K562 (cell line): ENCODE measurements at regions not wholly inside any gene's neighbourhood (a gene's known extent, or its start where the extent isn't known, plus 50 kb on each side); places are given as distances from the start of the nearest gene placed in this dataset.

ENCODE experiments used
- ATAC-seq: fragments of 200-7000 bp; cut with Tn5 transposase; 3 replicates; pipeline ENCODE4 v1.9.1; 2020; ENCODE audit warnings: moderate library complexity
- BruUV-seq: library from RNA; stranded (reverse); fragments of 400-500 nt; replicated peaks from 2 replicates; lab custom pipeline; 2021; lab: Mats Ljungman, UMichigan
- CTCF ChIA-PET: fragments of 300-600 bp; formaldehyde crosslinking; extraction: SDS; loops from one replicate; lab custom pipeline; 2021; ENCODE audit warnings: low intra/inter-chr PET ratio; lab: Yijun Ruan, JAX
- POLR2A ChIA-PET: fragments of 300-600, 350-650 bp; sonication (Branson Sonifier 250); formaldehyde crosslinking; extraction: SDS; loops from one replicate; lab custom pipeline; 2021; ENCODE audit warnings: antibody characterized with exemption, inconsistent platforms; lab: Yijun Ruan, JAX
- DNase-seq, 4 experiments: peaks; one replicate each; pipeline versions ENCODE4 v3.0.0 to v3.0.0-alpha.2; 2011 to 2018; ENCODE audit warnings: low spot score in 3 of 4, mixed read lengths in 3 of 4; ENCODE audit errors: extremely low read depth in 1 of 4
- FAIRE-seq: peaks from 2 replicates; lab custom pipeline; 2011; peaks lifted over from hg19 to GRCh38; lab: Jason Lieb, UNC
- H2AFZ ChIP-seq: 2 replicates; pipeline ENCODE4 v1.6.0; 2011; ENCODE audit warnings: low read depth, low read length, control low read depth, inconsistent platforms
- H3K27ac ChIP-seq: fragments of 200-600 bp; 3 replicates; pipeline ENCODE4 v1.8.0; 2011; ENCODE audit warnings: low read depth, mild to moderate bottlenecking, control low read depth, inconsistent platforms, low read length, moderate library complexity, mixed read lengths; ENCODE audit errors: extremely low read depth
- H3K27me3 ChIP-seq, 2 experiments: fragments of 300-600 bp in 1 of 2; 2 replicates in 1 of 2; 3 replicates in 1 of 2; pipeline versions ENCODE4 v1.6.0 to v1.8.0; 2011; ENCODE audit warnings: inconsistent platforms in 2 of 2, low read length in 2 of 2, mild to moderate bottlenecking in 1 of 2, mixed read lengths in 1 of 2, moderate library complexity in 1 of 2; ENCODE audit not compliant: control insufficient read depth in 2 of 2, insufficient read depth in 2 of 2
- H3K36me3 ChIP-seq: fragments of 300-600 bp; 3 replicates; pipeline ENCODE4 v1.8.0; 2011; ENCODE audit warnings: mild to moderate bottlenecking, low read length, inconsistent platforms; ENCODE audit not compliant: control insufficient read depth, insufficient read depth
- H3K4me1 ChIP-seq, 2 experiments: fragments of 200-600 bp in 1 of 2; replicated peaks in 1 of 2; 2 replicates in 1 of 2; 3 replicates in 1 of 2; pipeline versions ENCODE4 v1.5.1 to v1.8.0; 2011; ENCODE audit warnings: inconsistent platforms in 2 of 2, low read length in 2 of 2, mild to moderate bottlenecking in 1 of 2, mixed read lengths in 1 of 2, moderate library complexity in 1 of 2; ENCODE audit not compliant: control insufficient read depth in 2 of 2, insufficient read depth in 2 of 2
- H3K4me2 ChIP-seq: 2 replicates; pipeline ENCODE4 v1.6.1; 2011; ENCODE audit warnings: low read length, control low read depth, inconsistent platforms, mixed read lengths; ENCODE audit not compliant: insufficient read depth
- H3K4me3 ChIP-seq: fragments of 200-600 bp; sonication (generic), shearing (Covaris generic); 2 replicates; pipeline ENCODE4 v1.5.1; 2016; ENCODE audit warnings: control low read depth, inconsistent platforms
- H3K79me2 ChIP-seq: fragments of 200-600 bp; 3 replicates; pipeline ENCODE4 v1.8.0; 2011; ENCODE audit warnings: low read length, inconsistent platforms; ENCODE audit not compliant: control insufficient read depth, insufficient read depth
- H3K9ac ChIP-seq, 2 experiments: 2 replicates each; pipeline versions ENCODE4 v1.6.0 to v1.6.1; 2011; ENCODE audit warnings: low read depth in 2 of 2, low read length in 2 of 2, control low read depth in 1 of 2, inconsistent platforms in 1 of 2, mild to moderate bottlenecking in 1 of 2, mixed read lengths in 1 of 2; ENCODE audit not compliant: insufficient read depth in 1 of 2
- H3K9me1 ChIP-seq: one replicate; pipeline ENCODE4 v1.6.0; 2011; ENCODE audit warnings: inconsistent platforms, mild to moderate bottlenecking, low read length, moderate library complexity; ENCODE audit not compliant: control insufficient read depth, insufficient read depth
- H3K9me3 ChIP-seq: replicated peaks from 2 replicates; pipeline ENCODE4 v1.5.1; 2011; ENCODE audit warnings: low read depth, low read length, inconsistent platforms; ENCODE audit not compliant: control insufficient read depth, insufficient read depth
- H4K20me1 ChIP-seq: replicated peaks from 2 replicates; pipeline ENCODE4 v1.6.1; 2011; ENCODE audit warnings: low read length, inconsistent platforms, mixed read lengths; ENCODE audit not compliant: control insufficient read depth, insufficient read depth
- AFF4 ChIP-seq: sonication (generic); formaldehyde crosslinking; IDR thresholded peaks from 2 replicates; pipeline ENCODE4 v1.8.0; 2023; ENCODE audit warnings: mild to moderate bottlenecking, missing genetic modification reagents
- OTX1 ChIP-seq: fragments of 450-650 bp; formaldehyde crosslinking; IDR thresholded peaks from 2 replicates; pipeline ENCODE4 v1.4.0; 2022; ENCODE audit warnings: mild to moderate bottlenecking
- ZNF24 ChIP-seq: fragments of 450-650 bp; IDR thresholded peaks from 2 replicates; pipeline ENCODE4 v1.6.1; 2016
- ZNF583 ChIP-seq: fragments of 250-450 bp; sonication (Bioruptor Pico); IDR thresholded peaks from 2 replicates; pipeline ENCODE4 v1.4.0; 2020
- WGBS: fragments of 100-300 bp; shearing (Covaris generic); methylation state at CpG from one replicate; pipeline ENCODE4 v1.1.6; 2016; ENCODE audit warnings: low coverage, mixed read lengths; ENCODE audit not compliant: insufficient coverage; ENCODE audit errors: missing lambda C conversion rate; 5-methylcytosine and 5-hydroxymethylcytosine counted together
- in situ Hi-C: fragments of 300-500 bp; cut with MboI; formaldehyde crosslinking; loops from 4 replicates; pipeline ENCODE4 v1.15.0; 2018; ENCODE audit warnings: inconsistent platforms, mixed read lengths
- intact Hi-C: fragments of 100-400 bp; cut with micrococcal nuclease; formaldehyde crosslinking; loops from 2 replicates; pipeline ENCODE4 v1.14.2; 2022

GRCh38 chr4:187633245-187633644 is 362.3 kb upstream of the ZFP42 start:
- no peak overlapping the region for H3K4me2 ChIP-seq
- no peaks in the 10 kb centered on the region for H3K9me1 ChIP-seq
- no TSS peak for BruUV-seq
- H3K9me3 ChIP-seq: no peaks in the 10 kb centered on the region
- no peaks in the 10 kb centered on the region for H3K79me2 ChIP-seq
- no peak for FAIRE-seq
- no peak overlapping the region for H2AFZ ChIP-seq
- H3K4me1 ChIP-seq: no peaks in the 10 kb centered on the region
- no peaks in the 10 kb centered on the region for H3K27me3 ChIP-seq
- CTCF ChIA-PET: no interaction called here
- H3K27ac ChIP-seq: no peak overlapping the region
- no peaks in the 10 kb centered on the region for H3K36me3 ChIP-seq
- H3K9ac ChIP-seq: no peak overlapping the region
- ATAC-seq: no peak
- WGBS: 0% methylated on average over 2 of the region's 2 CpGs
- in situ Hi-C loops: no loop called here
- intact Hi-C loops: no loop called here
- no peak for DNase-seq
- TF ChIP-seq OTX1 (CRISPR knock-in tag) (no peak), AFF4 (CRISPR knock-in tag) (no peak), ZNF583 (CRISPR knock-in tag) (no peak), ZNF24 (no peak)
- POLR2A ChIA-PET: interaction anchor here (1.0 kb wide), 1 partner anchor 10 kb away, joined by 3 read pairs; no protein-coding TSS in a partner anchor
- H3K4me3 ChIP-seq: no peak overlapping the region
- H4K20me1 ChIP-seq: no peaks in the 10 kb centered on the region
